B cell (primary cell): ENCODE measurements at regions not wholly inside any gene's neighbourhood (a gene's known extent, or its start where the extent isn't known, plus 50 kb on each side); places are given as distances from the start of the nearest gene placed in this dataset.

Source experiments
- ATAC-seq: fragments of 200-7000 bp; cut with Tn5 transposase; one replicate; pipeline ENCODE4 v1.10.0; 2021; ENCODE audit warnings: low read depth, mild to moderate bottlenecking, moderate number of reproducible peaks, moderate library complexity
- CTCF ChIA-PET: fragments of 350-600 bp; sonication (Branson Sonifier 250); formaldehyde crosslinking; loops from one replicate; lab custom pipeline; 2021; ENCODE audit warnings: antibody characterized with exemption, inconsistent platforms; lab: Charles Lee
- POLR2A ChIA-PET: fragments of 350-600 bp; sonication (Branson Sonifier 250); formaldehyde crosslinking; loops from one replicate; lab custom pipeline; 2021; ENCODE audit warnings: antibody characterized with exemption; lab: Charles Lee
- DNase-seq: peaks from one replicate; pipeline ENCODE4 v3.0.0; 2013
- H2AFZ ChIP-seq: 2 replicates; pipeline ENCODE4 v1.6.1; 2012; ENCODE audit warnings: mild to moderate bottlenecking, low read depth, low read length; ENCODE audit not compliant: insufficient read depth, poor library complexity, severe bottlenecking
- H3K27ac ChIP-seq, 2 donors: 1 replicate in 1 of 2; 2 replicates in 1 of 2; pipeline ENCODE4 v1.5.1; 2012 to 2013; ENCODE audit warnings: low read length in 2 of 2, mild to moderate bottlenecking in 2 of 2, moderate library complexity in 1 of 2
- H3K27me3 ChIP-seq, 4 experiments: fragments of 200-600 bp in 1 of 4; sonication (generic) in 1 of 4; replicated peaks in 1 of 4; 1 replicate in 2 of 4; 2 replicates in 2 of 4; pipeline versions ENCODE4 v1.6.1 to v1.7.0; 2013 to 2016; ENCODE audit warnings: low read length in 3 of 4, mild to moderate bottlenecking in 2 of 4, mixed read lengths in 1 of 4, moderate library complexity in 1 of 4; ENCODE audit not compliant: insufficient read depth in 4 of 4, control insufficient read depth in 3 of 4; ENCODE audit errors: control extremely low read depth in 1 of 4
- H3K36me3 ChIP-seq, 2 experiments: replicated peaks in 1 of 2; 1 replicate in 1 of 2; 2 replicates in 1 of 2; pipeline versions ENCODE4 v1.6.1 to v1.7.1; 2013; ENCODE audit warnings: low read length in 1 of 2; ENCODE audit not compliant: insufficient read depth in 2 of 2, control insufficient read depth in 1 of 2; ENCODE audit errors: control extremely low read depth in 1 of 2, extremely low read depth in 1 of 2
- H3K4me1 ChIP-seq, 2 donors: fragments of 200-600 bp in 1 of 2; sonication (generic) in 1 of 2; 1 replicate in 1 of 2; 2 replicates in 1 of 2; pipeline versions ENCODE4 v1.5.1 to v1.6.1; 2013 to 2017; ENCODE audit warnings: low read length in 2 of 2; ENCODE audit not compliant: control insufficient read depth in 2 of 2, insufficient read depth in 2 of 2
- H3K4me2 ChIP-seq: replicated peaks from 2 replicates; pipeline ENCODE3; 2012; ENCODE audit warnings: mild to moderate bottlenecking, low read depth, low read length; ENCODE audit not compliant: poor library complexity, severe bottlenecking
- H3K4me3 ChIP-seq, 5 experiments: fragments of 200-600 bp in 1 of 5; sonication (generic) in 1 of 5; 1 replicate in 3 of 5; 2 replicates in 2 of 5; pipeline versions ENCODE4 v1.5.1 to v1.7.0; 2011 to 2016; ENCODE audit warnings: low read length in 4 of 5, mild to moderate bottlenecking in 4 of 5, low read depth in 2 of 5, control low read depth in 1 of 5, moderate library complexity in 1 of 5; ENCODE audit not compliant: insufficient read depth in 1 of 5; ENCODE audit errors: control extremely low read depth in 1 of 5, extremely low read depth in 1 of 5
- H3K79me2 ChIP-seq: fragments of 200-600 bp; sonication (generic); one replicate; pipeline ENCODE4 v1.6.0; 2016; ENCODE audit warnings: low read length; ENCODE audit not compliant: control insufficient read depth, insufficient read depth
- H3K9ac ChIP-seq: fragments of 200-600 bp; sonication (generic); 2 replicates; pipeline ENCODE4 v1.6.1; 2017; ENCODE audit warnings: mild to moderate bottlenecking, low read length, moderate library complexity
- H3K9me3 ChIP-seq, 3 donors: one replicate each; pipeline versions ENCODE4 v1.6.1 to v1.7.1; 2013; ENCODE audit warnings: low read length in 2 of 3; ENCODE audit not compliant: control insufficient read depth in 2 of 3, insufficient read depth in 1 of 3; ENCODE audit errors: control extremely low read depth in 1 of 3
- H4K20me1 ChIP-seq: 2 replicates; pipeline ENCODE4 v1.6.0; 2012; ENCODE audit warnings: mild to moderate bottlenecking, low read length; ENCODE audit not compliant: insufficient read depth, control insufficient read depth, poor library complexity, severe bottlenecking
- H3K27ac Mint-ChIP-seq: one replicate; pipeline ENCODE4 v1.8.0; 2021; ENCODE audit warnings: mixed read lengths
- H3K27me3 Mint-ChIP-seq: one replicate; pipeline ENCODE4 v1.8.0; 2021; ENCODE audit warnings: mixed read lengths
- H3K4me1 Mint-ChIP-seq: one replicate; pipeline ENCODE4 v1.8.0; 2021; ENCODE audit warnings: mixed read lengths
- H3K4me3 Mint-ChIP-seq: one replicate; pipeline ENCODE4 v1.8.0; 2021; ENCODE audit warnings: mixed read lengths
- H3K9me3 Mint-ChIP-seq: one replicate; pipeline ENCODE4 v1.8.0; 2022; ENCODE audit warnings: mixed read lengths; ENCODE audit not compliant: insufficient read depth
- EZH2 ChIP-seq: IDR thresholded peaks from 2 replicates; pipeline ENCODE4 v1.6.1; 2012; ENCODE audit warnings: borderline replicate concordance, low read depth, mild to moderate bottlenecking, moderate library complexity, low read length; ENCODE audit not compliant: insufficient read depth, poor library complexity, severe bottlenecking
- WGBS: methylation state at CpG from one replicate; pipeline ENCODE4 v1.1.5; 2013; ENCODE audit warnings: missing lambda C conversion rate; ENCODE audit not compliant: insufficient coverage; 5-methylcytosine and 5-hydroxymethylcytosine counted together
- intact Hi-C: fragments of 100-400 bp; cut with micrococcal nuclease; formaldehyde crosslinking; loops from one replicate; pipeline ENCODE4 v1.10.0; 2022
- TF ChIP-seq, protein P1 (sequence below): fragments of 200-600 bp; IDR thresholded peaks from one replicate; pipeline ENCODE4 v1.8.0; 2022; ENCODE audit warnings: antibody characterized with exemption, mild to moderate bottlenecking

DNA sequence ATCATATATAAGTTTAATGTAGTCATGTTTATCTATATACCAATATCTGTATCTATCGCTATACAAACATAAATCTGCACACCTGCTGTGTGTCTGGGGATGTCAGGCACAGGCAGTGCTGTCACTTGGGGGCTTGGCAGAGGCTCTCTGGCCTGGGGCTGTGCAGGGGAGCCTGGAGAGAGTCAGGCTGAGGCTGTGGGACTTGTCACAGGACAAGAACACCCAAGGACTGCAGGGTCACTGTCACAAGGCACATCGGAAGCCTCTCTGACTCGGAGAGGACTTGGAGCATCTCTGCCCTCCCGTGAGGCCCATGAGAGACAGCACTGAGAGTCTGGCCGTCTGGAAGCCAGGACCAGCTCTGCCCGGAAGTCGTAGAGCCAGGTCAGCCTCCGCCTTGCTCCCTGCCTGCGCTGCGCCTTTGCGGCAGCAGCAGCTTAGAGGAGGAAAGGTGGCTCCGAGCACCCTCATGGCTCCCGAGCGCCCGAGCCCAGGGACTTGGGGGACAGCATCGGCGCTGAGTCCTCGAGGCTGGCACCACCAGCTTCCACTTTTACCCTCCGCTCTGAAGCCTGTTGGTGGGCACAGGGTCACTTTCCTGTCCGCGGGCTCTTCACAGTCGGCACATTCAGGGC, 280.3 kb downstream of the NDUFA10 start:
- DNase-seq (no peak), ATAC-seq (no peak)
- POLR2A ChIA-PET: no interaction called here
- Histone ChIP-seq H3K9ac (no peak overlapping the region), H3K4me3 (no peak overlapping the region), H4K20me1 (no peaks in the 10 kb centered on the region), H2AFZ (no peak overlapping the region), H3K4me2 (no peak overlapping the region), H3K36me3 (no peaks in the 10 kb centered on the region), H3K27ac (no peak overlapping the region), H3K27me3 (no peaks in the 10 kb centered on the region), H3K4me1 (no peaks in the 10 kb centered on the region), H3K79me2 (no peaks in the 10 kb centered on the region), H3K9me3 (no peaks in the 10 kb centered on the region)
- 94% methylated on average over 20 of the region's 22 CpGs for WGBS
- H3K4me3 Mint-ChIP-seq: no peak overlapping the region
- intact Hi-C loops: no loop called here
- H3K27ac Mint-ChIP-seq: no peak overlapping the region
- TF ChIP-seq, protein P1, sequence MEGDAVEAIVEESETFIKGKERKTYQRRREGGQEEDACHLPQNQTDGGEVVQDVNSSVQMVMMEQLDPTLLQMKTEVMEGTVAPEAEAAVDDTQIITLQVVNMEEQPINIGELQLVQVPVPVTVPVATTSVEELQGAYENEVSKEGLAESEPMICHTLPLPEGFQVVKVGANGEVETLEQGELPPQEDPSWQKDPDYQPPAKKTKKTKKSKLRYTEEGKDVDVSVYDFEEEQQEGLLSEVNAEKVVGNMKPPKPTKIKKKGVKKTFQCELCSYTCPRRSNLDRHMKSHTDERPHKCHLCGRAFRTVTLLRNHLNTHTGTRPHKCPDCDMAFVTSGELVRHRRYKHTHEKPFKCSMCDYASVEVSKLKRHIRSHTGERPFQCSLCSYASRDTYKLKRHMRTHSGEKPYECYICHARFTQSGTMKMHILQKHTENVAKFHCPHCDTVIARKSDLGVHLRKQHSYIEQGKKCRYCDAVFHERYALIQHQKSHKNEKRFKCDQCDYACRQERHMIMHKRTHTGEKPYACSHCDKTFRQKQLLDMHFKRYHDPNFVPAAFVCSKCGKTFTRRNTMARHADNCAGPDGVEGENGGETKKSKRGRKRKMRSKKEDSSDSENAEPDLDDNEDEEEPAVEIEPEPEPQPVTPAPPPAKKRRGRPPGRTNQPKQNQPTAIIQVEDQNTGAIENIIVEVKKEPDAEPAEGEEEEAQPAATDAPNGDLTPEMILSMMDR: no peak
- no peak for TF ChIP-seq EZH2
- no peaks in the 10 kb centered on the region for H3K9me3 Mint-ChIP-seq
- H3K27me3 Mint-ChIP-seq: no peaks in the 10 kb centered on the region
- CTCF ChIA-PET: no interaction called here
- H3K4me1 Mint-ChIP-seq: no peaks in the 10 kb centered on the region

DNA sequence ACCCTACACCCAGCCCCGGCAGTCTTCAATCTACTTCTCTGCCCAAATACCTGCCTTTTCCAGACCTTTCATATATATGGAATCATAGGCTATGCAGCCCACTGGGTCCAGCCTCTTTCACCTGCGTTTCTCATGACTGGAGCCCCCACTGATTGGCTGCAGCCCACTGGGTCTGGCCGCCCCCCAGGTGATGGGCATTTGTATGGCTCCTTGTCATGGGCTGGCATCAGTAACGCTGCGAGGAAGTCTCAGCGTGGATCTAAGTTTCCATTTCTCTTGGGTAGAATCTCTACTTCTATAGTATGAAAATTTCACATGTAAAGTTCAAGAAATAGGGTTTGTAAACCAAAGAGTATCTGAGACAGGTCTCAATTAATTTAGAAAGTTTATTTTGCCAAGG, 281.9 kb downstream of the NDUFA10 start:
- CTCF ChIA-PET: no interaction called here

More for the DNA sequence above, 281.9 kb downstream of the NDUFA10 start:
- no peaks in the 10 kb centered on the region for H4K20me1 ChIP-seq
- no peak for ATAC-seq
- WGBS: 98% methylated on average over 3 of the region's 6 CpGs
- no peaks in the 10 kb centered on the region for H3K27me3 Mint-ChIP-seq
- no peaks in the 10 kb centered on the region for H3K4me1 ChIP-seq
- no peaks in the 10 kb centered on the region for H3K27me3 ChIP-seq
- no peaks in the 10 kb centered on the region for H3K36me3 ChIP-seq
- H3K4me2 ChIP-seq: no peak overlapping the region
- H3K9me3 Mint-ChIP-seq: no peaks in the 10 kb centered on the region
- intact Hi-C loops: no loop called here
- POLR2A ChIA-PET: no interaction called here
- H3K79me2 ChIP-seq: no peaks in the 10 kb centered on the region
- no peak overlapping the region for H2AFZ ChIP-seq
- no peak overlapping the region for H3K4me3 ChIP-seq
- TF ChIP-seq, protein P1: no peak
- no peak for TF ChIP-seq EZH2
- H3K27ac ChIP-seq: no peak overlapping the region
- no peak overlapping the region for H3K9ac ChIP-seq
- no peaks in the 10 kb centered on the region for H3K9me3 ChIP-seq
- H3K4me3 Mint-ChIP-seq: no peak overlapping the region
- DNase-seq: no peak
- no peak overlapping the region for H3K27ac Mint-ChIP-seq
- no peaks in the 10 kb centered on the region for H3K4me1 Mint-ChIP-seq
